C4-2B (cell line): ENCODE measurements at regions not wholly inside any gene's neighbourhood (a gene's known extent, or its start where the extent isn't known, plus 50 kb on each side); places are given as distances from the start of the nearest gene placed in this dataset.

ENCODE experiments used
- CTCF ChIP-seq: fragments of 450-650 bp; conservative IDR thresholded peaks from 2 replicates; pipeline ENCODE4 v1.5.1; 2017; ENCODE audit warnings: mild to moderate bottlenecking
- ZFX ChIP-seq: fragments of 450-650 bp; IDR thresholded peaks from 2 replicates; pipeline ENCODE4 v1.6.1; 2017

DNA sequence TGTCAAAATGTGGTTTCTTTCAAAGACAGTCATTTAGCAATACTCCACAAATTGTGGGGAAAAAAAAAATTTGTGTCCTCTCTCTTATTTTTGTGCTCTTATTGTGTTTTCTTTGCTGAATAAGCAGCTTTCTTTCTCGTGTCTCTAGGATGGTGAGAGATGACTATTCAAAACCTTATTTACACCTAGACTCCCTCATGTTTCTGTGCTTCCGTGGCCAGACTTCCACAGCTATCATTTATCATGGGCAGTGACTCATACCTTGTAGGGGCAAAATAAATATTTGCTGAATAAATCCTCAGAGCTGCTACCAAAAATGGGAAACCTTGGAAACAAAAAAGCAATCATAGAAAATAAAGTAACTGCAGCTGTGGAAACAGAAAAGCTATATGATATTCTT, 204.9 kb upstream of the MIR17HG start:
- TF ChIP-seq CTCF: no peak
- no peak for TF ChIP-seq ZFX
